ENCODE measurements at regions not wholly inside any gene's neighbourhood (a gene's known extent, or its start where the extent isn't known, plus 50 kb on each side); places are given as distances from the start of the nearest gene placed in this dataset.

GRCh38 chr9:89746385-89747116 is 141.7 kb downstream of the GADD45G start:
- no peak for DNase-seq (ENCODE audit: low read depth)

DNA sequence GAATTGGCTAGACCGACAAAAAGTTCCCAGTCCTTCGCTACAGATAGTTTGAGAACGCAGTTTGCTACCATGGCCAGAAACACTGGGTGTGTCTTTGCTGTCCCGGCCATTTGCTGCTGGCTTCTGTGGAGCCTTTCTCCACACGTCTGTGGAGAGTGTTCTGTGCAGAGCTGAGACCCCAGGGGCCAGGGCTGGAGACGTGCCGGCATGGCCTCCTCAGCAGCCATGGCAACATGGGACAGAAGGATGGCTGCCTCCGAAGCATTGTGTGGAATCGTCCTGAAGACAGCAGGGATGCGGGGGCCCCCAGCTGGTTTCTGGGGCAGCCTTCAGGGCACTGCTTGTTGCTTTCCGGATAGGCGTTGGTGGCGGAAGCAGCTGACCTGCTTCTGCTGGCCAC is 142.8 kb downstream of the GADD45G start:
- DNase-seq (ENCODE audit: low read depth): no peak

GRCh38 chr9:89748021-89748670 is 143.3 kb downstream of the GADD45G start:
- DNase-seq (ENCODE audit: low read depth): no peak

DNA sequence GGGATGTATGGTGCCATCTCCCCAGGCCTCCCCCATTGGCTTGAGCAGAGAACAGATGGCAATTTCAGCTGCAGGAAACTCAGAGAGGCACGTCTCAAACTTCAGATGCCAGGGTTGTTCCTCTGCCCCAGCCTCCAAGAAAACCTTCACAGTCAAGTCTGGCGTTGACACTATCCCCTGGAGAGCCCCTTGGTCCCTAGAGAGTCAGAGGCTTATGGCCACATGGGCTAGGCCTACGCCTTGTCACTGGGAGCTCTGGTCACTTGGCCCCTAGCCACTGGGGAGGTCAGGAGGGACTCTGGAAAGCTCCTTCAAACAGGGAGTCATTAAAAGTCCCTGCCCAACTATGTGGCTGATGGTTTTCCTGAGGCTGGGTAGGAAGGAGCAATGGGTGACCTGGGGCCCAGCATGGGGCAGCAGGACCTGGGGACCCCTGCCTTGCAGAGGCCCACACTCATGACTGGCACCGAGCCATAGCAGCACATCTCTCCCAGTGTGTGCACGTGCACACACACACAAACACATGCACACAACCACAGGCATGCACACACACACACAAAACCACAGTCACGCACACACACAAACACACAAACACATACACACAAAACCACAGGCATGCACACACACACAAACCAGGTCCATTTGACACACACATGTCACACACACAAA is 144.2 kb downstream of the GADD45G start:
- no peak for DNase-seq (ENCODE audit: low read depth)

DNA sequence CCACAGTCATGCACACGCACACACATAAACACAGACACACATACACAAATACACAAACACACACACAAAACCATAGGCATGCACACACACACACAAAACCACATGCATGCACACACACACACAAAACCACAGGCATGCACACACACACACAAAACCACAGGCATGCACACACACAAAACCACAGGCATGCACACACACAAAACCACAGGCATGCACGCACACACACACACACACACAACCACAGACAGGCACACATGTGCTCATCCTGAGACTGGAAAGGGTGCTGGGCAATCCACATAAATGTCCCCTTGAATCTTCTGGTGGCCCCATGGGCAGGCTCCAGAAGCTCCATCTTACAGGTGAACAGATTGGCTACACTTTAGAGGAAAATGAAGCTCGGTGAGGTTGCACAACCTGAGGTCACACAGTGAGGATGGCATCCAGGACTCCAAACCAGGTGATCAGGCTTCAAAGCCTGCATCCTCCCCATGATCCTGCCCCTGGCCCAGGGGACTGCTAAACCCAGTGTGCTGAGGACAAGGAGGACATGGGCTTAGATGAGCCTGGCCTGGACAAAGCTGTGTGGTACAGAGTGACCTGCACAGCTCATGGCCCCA is 144.8 kb downstream of the GADD45G start:
- no peak for DNase-seq (ENCODE audit: low read depth)

DNA sequence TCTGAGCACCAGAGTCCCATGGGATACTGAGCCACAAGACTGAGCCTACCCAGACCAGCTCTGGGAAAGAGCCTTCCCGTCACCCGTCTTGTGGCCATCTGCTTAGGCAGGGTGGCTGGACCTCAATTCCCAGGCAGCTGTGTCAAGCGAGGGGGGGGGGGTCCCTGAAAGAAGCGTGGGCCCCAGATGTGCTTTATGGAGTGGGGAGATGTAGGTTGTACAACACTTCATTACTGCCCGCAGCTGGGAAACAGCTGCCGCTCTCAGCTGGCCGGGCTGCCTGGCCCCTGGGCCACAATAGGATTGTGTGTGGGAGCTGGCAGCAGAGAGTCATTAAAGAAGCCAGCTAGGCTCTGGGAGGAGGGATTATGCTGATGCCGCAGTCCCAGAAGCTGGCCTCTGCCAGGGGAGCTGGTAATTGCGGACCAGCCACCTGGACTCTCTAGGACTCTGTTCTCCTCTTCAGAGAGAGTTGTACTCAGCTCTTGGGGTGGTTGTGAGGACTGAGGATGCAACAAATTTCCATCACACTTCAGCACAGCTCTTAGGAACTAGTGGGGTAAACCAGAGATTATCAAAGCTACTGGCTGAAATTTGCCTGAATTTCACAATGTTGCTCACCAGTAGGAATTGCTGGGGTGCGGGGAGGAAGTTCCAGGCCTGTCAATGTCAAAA is 145.4 kb downstream of the GADD45G start:
- DNase-seq (ENCODE audit: low read depth): no peak

- no peak for DNase-seq (ENCODE audit: low read depth)
These were observed 146.4 kb downstream of the GADD45G start for GRCh38 chr9:89751079-89751825.

- no peak for DNase-seq (ENCODE audit: low read depth)
These were observed 147.3 kb downstream of the GADD45G start for GRCh38 chr9:89752154-89752553.

DNA sequence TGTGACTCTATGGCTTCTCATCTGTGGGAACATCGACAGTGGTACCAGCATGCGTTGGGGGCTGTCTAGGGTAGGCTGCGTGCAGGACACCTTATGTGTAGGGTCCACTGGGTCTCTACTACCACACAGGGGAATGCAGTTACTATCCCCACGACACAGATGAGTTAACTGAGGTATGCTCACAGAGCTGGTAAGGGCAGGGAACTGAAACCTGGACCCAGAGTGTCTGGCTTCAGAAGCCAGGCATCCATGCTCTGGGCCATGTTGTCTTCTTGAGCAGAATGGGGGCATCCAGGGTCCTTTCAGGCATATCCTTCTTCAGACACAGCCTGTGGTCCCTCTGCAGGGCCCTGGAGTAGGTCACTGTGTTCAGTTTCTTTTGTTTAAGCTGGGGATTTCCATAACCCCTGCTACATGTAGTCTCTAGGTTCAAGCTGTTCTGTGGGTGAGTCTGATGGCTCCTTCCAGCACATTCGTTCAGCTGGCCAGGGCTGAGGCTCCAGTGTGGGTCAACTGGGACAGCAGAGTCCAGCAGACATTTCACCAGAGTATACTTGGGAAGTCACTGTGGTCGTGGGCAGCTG is 148.8 kb downstream of the GADD45G start:
- DNase-seq (ENCODE audit: low read depth): no peak

DNA sequence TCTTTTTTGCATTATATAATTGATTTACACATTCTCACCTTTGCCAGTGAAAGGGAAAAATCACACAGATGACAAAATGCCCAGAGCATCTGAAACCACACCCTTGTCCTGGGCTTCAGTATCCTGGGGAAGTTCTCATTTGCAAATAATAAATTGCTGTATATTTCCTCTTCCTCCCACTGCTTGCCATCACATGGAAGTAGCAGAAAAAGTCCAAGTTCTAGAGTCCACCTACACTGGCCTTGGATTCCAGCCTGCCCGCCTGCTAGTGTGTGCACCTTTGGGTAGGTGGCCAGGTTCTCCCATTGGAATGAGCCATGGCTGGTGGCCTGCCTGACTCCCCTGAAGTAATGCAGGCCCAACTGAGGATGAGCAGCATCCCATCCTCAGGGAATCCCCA is 149.4 kb downstream of the GADD45G start:
- DNase-seq (ENCODE audit: low read depth): no peak

GRCh38 chr9:89755821-89756220 is 151.0 kb downstream of the GADD45G start:
- peak; percentile 3 for DNase-seq (ENCODE audit: low read depth)

DNA sequence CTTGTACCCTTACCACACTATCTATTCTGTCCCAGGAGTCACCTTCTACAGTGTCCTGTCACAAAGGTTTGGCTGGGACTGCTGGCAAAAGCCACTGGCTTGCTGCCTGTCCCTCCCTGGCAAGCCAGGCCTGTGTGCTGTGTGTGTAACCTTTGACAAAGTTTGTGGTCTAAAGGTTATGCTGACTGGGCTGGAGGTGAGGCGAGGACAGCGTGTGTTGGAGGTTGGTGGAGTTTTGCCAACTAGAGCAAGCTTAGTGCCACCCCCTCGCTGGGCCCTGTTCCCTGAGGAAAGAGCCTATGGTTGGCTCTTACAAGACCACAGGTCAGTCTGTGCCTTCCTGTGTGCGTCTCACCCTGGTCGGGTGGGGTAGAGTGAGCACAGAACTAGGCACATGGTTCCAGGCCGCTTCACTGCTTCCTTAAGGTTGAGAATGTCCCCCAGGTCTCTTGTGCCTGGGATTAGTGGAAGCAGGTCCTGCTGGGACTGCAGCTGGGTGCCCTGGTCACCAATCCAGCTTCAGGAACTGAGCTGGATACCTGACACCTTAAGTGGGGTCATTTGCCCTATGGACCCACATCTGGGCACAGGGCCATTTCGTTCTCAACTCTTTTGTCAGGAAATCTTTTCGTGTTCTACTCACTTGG is 152.2 kb downstream of the GADD45G start:
- no peak for DNase-seq (ENCODE audit: low read depth)

DNA sequence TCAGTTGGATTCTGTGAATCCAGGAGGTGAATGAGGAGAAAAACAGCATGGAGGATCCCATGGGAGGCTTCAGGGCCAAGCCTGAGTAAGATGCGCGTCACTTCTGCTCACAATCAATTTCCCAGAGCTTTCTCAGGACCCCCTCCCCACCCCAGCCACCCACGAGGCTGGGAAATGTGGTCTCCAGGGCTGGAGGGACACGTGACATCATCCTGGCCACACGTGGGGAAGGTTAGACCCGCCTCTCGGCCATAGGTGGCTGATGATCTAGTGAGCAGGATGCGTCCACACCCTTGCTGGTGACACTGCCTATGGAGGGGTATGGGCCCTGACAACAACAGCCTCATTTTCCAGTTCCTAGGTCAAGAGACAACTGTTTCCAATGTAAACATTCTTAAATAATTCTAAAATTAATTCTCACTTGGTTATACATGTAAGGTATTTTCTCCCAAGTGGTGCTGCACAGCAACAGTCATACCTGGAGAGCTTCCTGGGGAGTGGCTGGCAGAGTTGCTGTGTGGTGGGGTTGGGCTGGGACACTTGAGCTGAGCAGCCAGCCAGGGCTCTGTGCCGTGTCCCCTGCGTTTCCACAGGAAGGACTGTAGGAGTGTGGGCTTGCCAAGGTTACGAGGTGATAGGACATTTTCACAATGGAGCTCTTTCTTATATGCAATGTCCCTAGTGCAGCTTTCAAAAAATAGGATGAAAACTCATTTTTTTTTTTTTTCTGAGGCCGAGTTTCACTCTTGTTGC is 153.1 kb downstream of the GADD45G start:
- DNase-seq (ENCODE audit: low read depth): no peak

DNA sequence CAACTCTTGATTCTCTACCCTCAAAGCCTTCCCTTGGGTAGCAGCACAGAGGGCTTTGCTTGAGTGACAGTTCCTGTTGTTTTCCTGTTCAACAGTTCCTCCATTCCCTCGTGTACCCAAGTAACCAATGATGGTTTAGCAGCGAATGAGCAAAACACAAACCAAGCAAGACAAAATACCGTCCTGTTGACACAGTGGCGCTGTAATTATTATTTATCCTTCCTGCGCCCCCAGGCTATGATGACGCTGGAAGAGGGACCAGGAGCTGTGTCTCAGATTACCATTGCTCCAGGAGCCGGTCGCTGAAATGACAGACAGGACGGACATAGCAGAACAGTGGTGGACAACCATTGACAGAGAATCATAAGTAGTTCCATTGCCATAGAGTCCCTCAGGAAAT is 154.8 kb downstream of the GADD45G start:
- DNase-seq (ENCODE audit: low read depth): no peak

DNA sequence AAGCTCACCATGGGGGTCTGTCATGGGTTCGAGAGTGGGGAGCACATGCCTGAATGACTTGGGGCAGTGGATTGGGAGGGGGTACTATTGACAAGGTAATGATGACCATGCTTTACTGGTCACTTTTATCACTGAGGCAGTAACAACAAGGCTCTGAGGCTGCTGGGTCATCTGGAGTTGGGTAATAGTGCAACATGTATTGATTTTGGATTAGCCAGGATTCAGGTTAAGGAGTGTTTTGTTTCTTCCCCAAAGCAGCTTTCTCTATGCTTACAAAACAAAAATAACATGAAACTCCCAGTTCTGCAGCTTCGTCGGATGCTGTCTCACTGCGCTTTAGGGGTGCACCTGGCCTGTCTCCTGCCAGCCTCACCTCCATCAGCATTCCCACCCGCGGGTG is 155.3 kb downstream of the GADD45G start:
- DNase-seq (ENCODE audit: low read depth): no peak

GRCh38 chr9:89764217-89764616 is 159.4 kb downstream of the GADD45G start:
- DNase-seq (ENCODE audit: low read depth): no peak

- DNase-seq (ENCODE audit: low read depth): no peak
These were observed 160.6 kb downstream of the GADD45G start for GRCh38 chr9:89765211-89765946.

DNA sequence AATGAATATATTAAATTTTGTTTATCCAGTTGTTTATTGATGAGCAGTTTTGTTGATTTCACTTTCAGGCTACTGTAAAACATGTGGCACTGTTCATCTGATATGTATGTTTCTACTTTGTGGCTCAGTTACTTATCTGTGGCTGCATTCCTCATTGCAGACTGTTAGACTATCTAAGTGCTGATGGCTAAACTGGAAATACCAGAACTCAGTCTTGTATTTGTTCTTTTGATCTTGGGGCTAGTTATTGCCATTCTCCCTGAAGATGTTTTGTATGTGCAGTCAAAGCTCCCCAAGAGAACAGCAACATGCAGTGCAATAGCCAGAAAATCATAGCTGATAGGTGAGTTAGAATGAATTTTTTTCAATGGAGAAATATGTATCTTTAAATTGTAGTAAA is 162.2 kb downstream of the GADD45G start:
- no peak for DNase-seq (ENCODE audit: low read depth)

DNA sequence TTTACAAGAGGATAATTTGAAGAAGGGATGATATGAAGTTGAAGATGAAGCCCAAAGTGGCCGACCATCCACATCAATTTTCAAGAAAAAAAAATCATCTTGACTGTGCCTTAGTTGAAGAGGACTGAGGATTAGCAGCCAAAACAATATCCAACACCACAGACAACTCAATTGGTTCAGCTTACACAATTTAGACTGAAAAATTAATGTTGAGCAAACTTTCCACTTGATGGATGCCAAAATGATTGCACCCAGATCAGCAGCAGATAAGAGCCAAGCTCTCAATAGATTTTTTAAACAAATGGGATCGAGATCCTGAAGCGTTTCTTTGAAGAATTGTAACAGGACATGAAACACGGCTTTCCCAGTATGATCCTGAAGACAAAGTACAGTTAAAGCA is 163.2 kb downstream of the GADD45G start:
- no peak for DNase-seq (ENCODE audit: low read depth)

Data from EH (cell line).